ENCODE measurements at regions not wholly inside any gene's neighbourhood (a gene's known extent, or its start where the extent isn't known, plus 50 kb on each side); places are given as distances from the start of the nearest gene placed in this dataset.

GRCh38 chr1:232737917-232738316 is 67.3 kb upstream of the MAP10 start:
- Histone ChIP-seq H3K9ac (ENCODE audit: low read length) (no peak overlapping the region), H3K4me2 (ENCODE audit: low read length) (no peak overlapping the region), H3K9me3 (ENCODE audit: control insufficient read depth in 1 of 2, insufficient read depth in 1 of 2, low read depth in 1 of 2, low read length in 2 of 2) (no peaks in the 10 kb centered on the region), H3K9me2 (ENCODE audit: insufficient read depth) (no peaks in the 10 kb centered on the region), H2AFZ (ENCODE audit: low read depth, low read length, poor library complexity, severe bottlenecking) (no peak overlapping the region), H3K4me1 (ENCODE audit: control insufficient read depth in 1 of 2, insufficient read depth in 2 of 2, low read length in 2 of 2) (no peaks in the 10 kb centered on the region), H3K27me3 (ENCODE audit: insufficient read depth, low read length) (no peaks in the 10 kb centered on the region), H3K36me3 (ENCODE audit: control insufficient read depth in 1 of 2, insufficient read depth in 2 of 2, low read length in 2 of 2) (no peaks in the 10 kb centered on the region), H3K4me3 (replicated peaks in 1 of 2; ENCODE audit: low read depth in 1 of 2, low read length in 2 of 2) (no peak overlapping the region), H3K27ac (ENCODE audit: low read depth, low read length) (no peak overlapping the region), H3K79me2 (ENCODE audit: insufficient read depth, low read length) (no peaks in the 10 kb centered on the region), H4K20me1 (ENCODE audit: insufficient read depth) (no peaks in the 10 kb centered on the region)
- BruUV-seq (replicated peaks), result no TSS peak
- intact Hi-C loops (cut with micrococcal nuclease), result no loop called here
- TF ChIP-seq REST (IDR thresholded peaks at IDR 0.05; ENCODE audit: low read depth), result no peak
- no peak for DNase-seq (ENCODE audit: low read depth, low spot score)
- CTCF ChIA-PET, result no interaction called here
- POLR2A ChIA-PET, result no interaction called here
- no peak for ATAC-seq
- RAD21 ChIA-PET (ENCODE audit: low non-redundant PET in 1 of 2, low total read pairs in 2 of 2, uncharacterized antibody in 2 of 2, unreplicated experiment in 2 of 2), result no interaction called here

- ChIA-PET CTCF (no interaction called here), RAD21 (ENCODE audit: low non-redundant PET in 1 of 2, low total read pairs in 2 of 2, uncharacterized antibody in 2 of 2, unreplicated experiment in 2 of 2) (no interaction called here), POLR2A (no interaction called here)
- Histone ChIP-seq H2AFZ (ENCODE audit: low read depth, low read length, poor library complexity, severe bottlenecking) (no peak overlapping the region), H3K9me3 (ENCODE audit: control insufficient read depth in 1 of 2, insufficient read depth in 1 of 2, low read depth in 1 of 2, low read length in 2 of 2) (peaks cover 0 to 4% of the 10 kb centered on the region in 2 experiments; a peak in 2 of 4 replicates), H3K4me2 (ENCODE audit: low read length) (no peak overlapping the region), H3K36me3 (ENCODE audit: control insufficient read depth in 1 of 2, insufficient read depth in 2 of 2, low read length in 2 of 2) (no peaks in the 10 kb centered on the region), H3K4me3 (replicated peaks in 1 of 2; ENCODE audit: low read depth in 1 of 2, low read length in 2 of 2) (no peak overlapping the region), H3K9ac (ENCODE audit: low read length) (no peak overlapping the region), H3K27ac (ENCODE audit: low read depth, low read length) (no peak overlapping the region), H3K79me2 (ENCODE audit: insufficient read depth, low read length) (no peaks in the 10 kb centered on the region), H4K20me1 (ENCODE audit: insufficient read depth) (no peaks in the 10 kb centered on the region), H3K9me2 (ENCODE audit: insufficient read depth) (no peaks in the 10 kb centered on the region), H3K27me3 (ENCODE audit: insufficient read depth, low read length) (no peaks in the 10 kb centered on the region), H3K4me1 (ENCODE audit: control insufficient read depth in 1 of 2, insufficient read depth in 2 of 2, low read length in 2 of 2) (no peaks in the 10 kb centered on the region)
- no peak for ATAC-seq
- DNase-seq (ENCODE audit: low read depth, low spot score), result no peak
- intact Hi-C loops (cut with micrococcal nuclease), result no loop called here
- no TSS peak for BruUV-seq (replicated peaks)
- TF ChIP-seq POLR2A (IDR thresholded peaks at IDR 0.05; ENCODE audit: borderline replicate concordance, extremely low read depth, insufficient read depth, insufficient read length) (no peak), SP1 (IDR thresholded peaks at IDR 0.05; ENCODE audit: low read depth) (no peak)
Measured at GRCh38 chr1:232743999-232744398, 61.2 kb upstream of the MAP10 start.
